AG04450 (cell line): ENCODE measurements at regions not wholly inside any gene's neighbourhood (a gene's known extent, or its start where the extent isn't known, plus 50 kb on each side); places are given as distances from the start of the nearest gene placed in this dataset.

Source experiments
- CTCF ChIA-PET: fragments of 300-600, 350-600 bp; formaldehyde crosslinking; extraction: SDS; loops from one replicate; lab custom pipeline; 2022; ENCODE audit warnings: antibody characterized with exemption, inconsistent platforms; lab: Charles Lee
- POLR2A ChIA-PET: fragments of 350-600 bp; formaldehyde crosslinking; extraction: SDS; loops from one replicate; lab custom pipeline; 2021; ENCODE audit warnings: antibody characterized with exemption, inconsistent platforms; lab: Yijun Ruan, JAX
- DNase-seq: peaks from one replicate; pipeline ENCODE4 v3.0.0-alpha.2; 2011; ENCODE audit warnings: low read depth, low spot score
- H3K27ac ChIP-seq: one replicate; pipeline ENCODE4 v1.5.1; 2012; ENCODE audit warnings: low read depth, low read length, control low read depth
- H3K27me3 ChIP-seq: one replicate; pipeline ENCODE4 v1.6.0; 2012; ENCODE audit warnings: low read length; ENCODE audit not compliant: control insufficient read depth, insufficient read depth
- H3K4me3 ChIP-seq: 2 replicates; pipeline ENCODE4 v1.5.1; 2011; ENCODE audit warnings: mild to moderate bottlenecking, low read depth, low read length, control low read depth
- H3K9me3 ChIP-seq: 2 replicates; pipeline ENCODE4 v1.5.1; 2012; ENCODE audit warnings: low read length; ENCODE audit not compliant: control insufficient read depth, insufficient read depth
- CTCF ChIP-seq: IDR thresholded peaks from 2 replicates; pipeline ENCODE4 v1.5.1; 2011; ENCODE audit warnings: low read depth, low read length, control low read depth, inconsistent platforms

- Histone ChIP-seq H3K9me3 (no peaks in the 10 kb centered on the region), H3K4me3 (no peak overlapping the region), H3K27ac (no peak overlapping the region), H3K27me3 (no peaks in the 10 kb centered on the region)
- TF ChIP-seq CTCF = no peak
- ChIA-PET POLR2A (no interaction called here), CTCF (interaction anchor here (0.7 kb wide), 1 partner anchor 479 kb away, joined by 3 read pairs; no protein-coding TSS in a partner anchor)
- DNase-seq = no peak
These were observed 77.9 kb upstream of the SOX5 start for GRCh38 chr12:24027352-24027751.

- Histone ChIP-seq H3K27ac (no peak overlapping the region), H3K27me3 (no peaks in the 10 kb centered on the region), H3K9me3 (no peaks in the 10 kb centered on the region), H3K4me3 (no peak overlapping the region)
- TF ChIP-seq CTCF = peak; percentile 63
- ChIA-PET POLR2A (no interaction called here), CTCF (interaction anchor here (0.6 to 2.4 kb wide), 6 partner anchors 10 to 819 kb away, joined by 3 to 8 read pairs (median 4); no protein-coding TSS in a partner anchor)
- DNase-seq = no peak
These were observed 75.8 kb upstream of the SOX5 start for GRCh38 chr12:24025153-24025798.

GRCh38 chr12:24023081-24023480, 73.6 kb upstream of the SOX5 start:
- Histone ChIP-seq H3K27ac (no peak overlapping the region), H3K9me3 (no peaks in the 10 kb centered on the region), H3K4me3 (no peak overlapping the region), H3K27me3 (no peaks in the 10 kb centered on the region)
- no peak for TF ChIP-seq CTCF
- DNase-seq = no peak
- ChIA-PET POLR2A (no interaction called here), CTCF (interaction anchor here (0.6 kb wide), 1 partner anchor 756 kb away, joined by 3 read pairs; no protein-coding TSS in a partner anchor)

GRCh38 chr12:24021164-24021502, 71.7 kb upstream of the SOX5 start:
- Histone ChIP-seq H3K27me3 (no peaks in the 10 kb centered on the region), H3K4me3 (no peak overlapping the region), H3K9me3 (no peaks in the 10 kb centered on the region), H3K27ac (no peak overlapping the region)
- ChIA-PET CTCF (no interaction called here), POLR2A (no interaction called here)
- TF ChIP-seq CTCF = no peak
- DNase-seq = no peak

- no peaks in the 10 kb centered on the region for H3K27me3 ChIP-seq
- H3K4me3 ChIP-seq = no peak overlapping the region
- CTCF ChIA-PET = no interaction called here
- POLR2A ChIA-PET = no interaction called here
- TF ChIP-seq CTCF = no peak
- H3K9me3 ChIP-seq = no peaks in the 10 kb centered on the region
- H3K27ac ChIP-seq = no peak overlapping the region
- DNase-seq = no peak
These were observed 71.1 kb upstream of the SOX5 start for GRCh38 chr12:24020397-24021163.
